SK-N-SH (cell line): ENCODE measurements at regions not wholly inside any gene's neighbourhood (a gene's known extent, or its start where the extent isn't known, plus 50 kb on each side); places are given as distances from the start of the nearest gene placed in this dataset.

Experiments
- CTCF ChIA-PET: fragments of 300-600, 350-600 bp; formaldehyde crosslinking; extraction: SDS; loops from one replicate; lab custom pipeline; 2021; lab: Yijun Ruan, JAX
- POLR2A ChIA-PET: fragments of 350-600 bp; sonication (Branson Sonifier 250); formaldehyde crosslinking; extraction: SDS; loops from one replicate; lab custom pipeline; 2020; ENCODE audit warnings: antibody characterized with exemption, inconsistent platforms; lab: Yijun Ruan, JAX
- DNase-seq: peaks from one replicate; pipeline ENCODE4 v3.0.0; 2012
- H2AFZ ChIP-seq: fragments of 200-600 bp; sonication (generic); 2 replicates; pipeline ENCODE4 v1.8.1; 2016; ENCODE audit warnings: antibody characterized with exemption, mild to moderate bottlenecking, low read depth
- H3F3A ChIP-seq: fragments of 200-600 bp; sonication (generic); replicated peaks from 2 replicates; pipeline ENCODE3; 2016; ENCODE audit warnings: antibody characterized with exemption, mild to moderate bottlenecking; ENCODE audit not compliant: insufficient read depth
- H3K27ac ChIP-seq, 2 experiments: fragments of 200-500 bp in 1 of 2; fragments of 200-600 bp in 1 of 2; sonication (Bioruptor generic) in 1 of 2; sonication (generic), shearing (Covaris generic) in 1 of 2; 2 replicates each; pipeline versions ENCODE4 v1.5.1 to v1.6.1; 2014 to 2016; ENCODE audit warnings: low read depth in 2 of 2, inconsistent platforms in 1 of 2, low read length in 1 of 2, mild to moderate bottlenecking in 1 of 2, mixed read lengths in 1 of 2
- H3K27me3 ChIP-seq: fragments of 200-600 bp; sonication (generic), shearing (Covaris generic); 2 replicates; pipeline ENCODE4 v1.6.1; 2016; ENCODE audit warnings: mixed run types; ENCODE audit not compliant: insufficient read depth
- H3K36me3 ChIP-seq, 2 experiments: fragments of 200-500 bp in 1 of 2; fragments of 200-600 bp in 1 of 2; sonication (Bioruptor generic) in 1 of 2; sonication (generic) in 1 of 2; replicated peaks in 1 of 2; 2 replicates each; pipeline versions ENCODE3 to v1.5.1; 2014 to 2016; ENCODE audit warnings: low read length in 1 of 2, mild to moderate bottlenecking in 1 of 2; ENCODE audit not compliant: insufficient read depth in 2 of 2, control insufficient read depth in 1 of 2
- H3K4me1 ChIP-seq, 2 experiments: fragments of 200-500 bp in 1 of 2; fragments of 200-600 bp in 1 of 2; sonication (Bioruptor generic) in 1 of 2; sonication (generic), shearing (Covaris generic) in 1 of 2; 2 replicates each; pipeline versions ENCODE4 v1.5.1 to v1.6.1; 2014 to 2016; ENCODE audit warnings: low read depth in 1 of 2, low read length in 1 of 2, mixed run types in 1 of 2; ENCODE audit not compliant: insufficient read depth in 2 of 2, control insufficient read depth in 1 of 2
- H3K4me2 ChIP-seq: fragments of 200-600 bp; sonication (generic), shearing (Covaris generic); 2 replicates; pipeline ENCODE4 v1.6.1; 2017; ENCODE audit warnings: mixed run types
- H3K4me3 ChIP-seq, 2 experiments: fragments of 200-500 bp in 1 of 2; fragments of 200-600 bp in 1 of 2; sonication (Bioruptor generic) in 1 of 2; sonication (generic), shearing (Covaris generic) in 1 of 2; 2 replicates each; pipeline versions ENCODE4 v1.5.1 to v1.8.1; 2014 to 2016; ENCODE audit warnings: low read depth in 2 of 2, inconsistent platforms in 1 of 2, low read length in 1 of 2, mild to moderate bottlenecking in 1 of 2, mixed read lengths in 1 of 2, moderate library complexity in 1 of 2
- H3K79me2 ChIP-seq: fragments of 200-600 bp; sonication (generic); 2 replicates; pipeline ENCODE4 v1.8.1; 2017; ENCODE audit warnings: mild to moderate bottlenecking; ENCODE audit not compliant: insufficient read depth
- H3K9ac ChIP-seq: fragments of 200-600 bp; sonication (generic); 2 replicates; pipeline ENCODE4 v1.6.1; 2017; ENCODE audit warnings: mixed run types
- H3K9me2 ChIP-seq: fragments of 200-600 bp; sonication (generic); 2 replicates; pipeline ENCODE4 v1.6.1; 2017; ENCODE audit warnings: mixed run types
- H3K9me3 ChIP-seq: fragments of 200-600 bp; sonication (generic); 2 replicates; pipeline ENCODE4 v1.6.1; 2017; ENCODE audit warnings: mixed run types, mild to moderate bottlenecking, moderate library complexity
- H4K20me1 ChIP-seq: fragments of 200-600 bp; sonication (generic); 2 replicates; pipeline ENCODE4 v1.6.1; 2017; ENCODE audit warnings: mild to moderate bottlenecking, mixed run types; ENCODE audit not compliant: insufficient read depth
- EP300 ChIP-seq, 2 experiments: IDR thresholded peaks; 2 replicates each; pipeline versions ENCODE4 v1.4.0 to v1.6.1; 2012; ENCODE audit warnings: borderline replicate concordance in 1 of 2, low read depth in 1 of 2, low read length in 1 of 2
- FOXM1 ChIP-seq: IDR thresholded peaks from 2 replicates; pipeline ENCODE4 v1.4.0; 2012; ENCODE audit warnings: low read depth, mild to moderate bottlenecking
- GABPA ChIP-seq: IDR thresholded peaks from 2 replicates; pipeline ENCODE4 v1.4.0; 2012; ENCODE audit warnings: low read depth, mild to moderate bottlenecking
- GATA2 ChIP-seq: sonication (generic); formaldehyde crosslinking; IDR thresholded peaks from 2 replicates; pipeline ENCODE4 v1.5.0; 2020; ENCODE audit warnings: mild to moderate bottlenecking, missing genetic modification reagents
- JUND ChIP-seq: IDR thresholded peaks from 2 replicates; pipeline ENCODE4 v1.4.0; 2012
- MEF2A ChIP-seq: IDR thresholded peaks from 2 replicates; pipeline ENCODE4 v1.4.0; 2012; ENCODE audit warnings: low read depth, borderline replicate concordance
- NFIC ChIP-seq: IDR thresholded peaks from 2 replicates; pipeline ENCODE4 v1.4.0; 2012; ENCODE audit warnings: borderline replicate concordance
- NRF1 ChIP-seq: IDR thresholded peaks from 2 replicates; pipeline ENCODE4 v1.6.1; 2012; ENCODE audit warnings: low read depth, mild to moderate bottlenecking, low read length
- RXRA ChIP-seq: IDR thresholded peaks from 2 replicates; pipeline ENCODE4 v1.4.0; 2012; ENCODE audit warnings: low read depth, mild to moderate bottlenecking, borderline replicate concordance
- TEAD4 ChIP-seq: IDR thresholded peaks from 2 replicates; pipeline ENCODE4 v1.4.0; 2012; ENCODE audit warnings: mild to moderate bottlenecking, borderline replicate concordance; ENCODE audit not compliant: insufficient read depth
- YY1 ChIP-seq: IDR thresholded peaks from 2 replicates; pipeline ENCODE4 v1.4.0; 2012; ENCODE audit warnings: low read depth, mild to moderate bottlenecking
- WGBS: methylation state at CpG from one replicate; pipeline ENCODE4 v1.1.6; 2017; ENCODE audit warnings: low lambda C conversion rate; 5-methylcytosine and 5-hydroxymethylcytosine counted together
- TF ChIP-seq, protein P1 (sequence below): fragments of 150-350 bp; IDR thresholded peaks from 2 replicates; pipeline ENCODE4 v1.6.1; 2016; ENCODE audit warnings: mild to moderate bottlenecking, low read depth, low read length
- TF ChIP-seq, protein P2 (sequence below): IDR thresholded peaks from 2 replicates; pipeline ENCODE4; 2012
- TF ChIP-seq, protein P3 (sequence below): IDR thresholded peaks from 2 replicates; pipeline ENCODE4 v1.4.0; 2012; ENCODE audit warnings: low read depth, borderline replicate concordance
- TF ChIP-seq, protein P4 (sequence below): fragments of 200-600 bp; sonication (generic); IDR thresholded peaks from 2 replicates; pipeline ENCODE4 v1.6.1; 2017; ENCODE audit warnings: antibody characterized with exemption, mild to moderate bottlenecking, moderate library complexity

DNA sequence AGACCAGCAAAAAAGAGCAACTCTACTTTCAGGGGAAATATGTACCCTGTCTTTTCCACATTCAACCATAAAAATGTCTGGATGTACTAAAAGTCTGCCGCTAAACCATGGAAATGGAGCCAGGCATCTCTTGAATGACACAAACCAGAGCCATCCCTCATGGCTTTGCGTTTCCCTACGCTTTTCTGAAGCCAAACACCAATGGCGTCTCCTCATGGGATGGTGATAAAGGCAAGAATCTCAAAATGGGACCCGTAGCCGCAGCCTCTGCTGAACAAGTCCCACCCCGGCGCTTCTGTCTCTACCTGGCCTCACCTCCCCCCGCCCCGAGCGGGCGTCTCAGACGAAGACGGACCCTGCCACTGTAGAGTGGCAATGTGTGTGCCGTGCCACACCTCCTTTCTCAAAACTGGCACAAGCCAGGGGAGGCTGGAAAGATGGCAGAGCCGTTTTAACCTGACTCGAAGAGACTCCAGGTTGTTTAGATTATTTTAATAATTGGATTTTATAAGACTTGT lies 80.3 kb upstream of the AFDN start:
- H3K27ac ChIP-seq, result no peak overlapping the region
- H3K9me2 ChIP-seq, result no peaks in the 10 kb centered on the region
- H3K9ac ChIP-seq, result no peak overlapping the region
- H3K4me2 ChIP-seq, result no peak overlapping the region
- H3K4me1 ChIP-seq, result peaks cover 0 to 8% of the 10 kb centered on the region in 2 experiments; a peak in 1 of 4 replicates
- no peaks in the 10 kb centered on the region for H3F3A ChIP-seq
- H4K20me1 ChIP-seq, result no peaks in the 10 kb centered on the region
- no peak for DNase-seq
- POLR2A ChIA-PET, result no interaction called here
- WGBS, result 52% methylated on average over 14 of the region's 17 CpGs
- CTCF ChIA-PET, result no interaction called here
- no peaks in the 10 kb centered on the region for H3K79me2 ChIP-seq
- no peaks in the 10 kb centered on the region for H3K27me3 ChIP-seq
- TF ChIP-seq MEF2A (no peak), GABPA (no peak), YY1 (no peak), NRF1 (no peak), TEAD4 (no peak)
- TF ChIP-seq, protein P1, sequence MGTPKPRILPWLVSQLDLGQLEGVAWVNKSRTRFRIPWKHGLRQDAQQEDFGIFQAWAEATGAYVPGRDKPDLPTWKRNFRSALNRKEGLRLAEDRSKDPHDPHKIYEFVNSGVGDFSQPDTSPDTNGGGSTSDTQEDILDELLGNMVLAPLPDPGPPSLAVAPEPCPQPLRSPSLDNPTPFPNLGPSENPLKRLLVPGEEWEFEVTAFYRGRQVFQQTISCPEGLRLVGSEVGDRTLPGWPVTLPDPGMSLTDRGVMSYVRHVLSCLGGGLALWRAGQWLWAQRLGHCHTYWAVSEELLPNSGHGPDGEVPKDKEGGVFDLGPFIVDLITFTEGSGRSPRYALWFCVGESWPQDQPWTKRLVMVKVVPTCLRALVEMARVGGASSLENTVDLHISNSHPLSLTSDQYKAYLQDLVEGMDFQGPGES, result no peak
- H3K9me3 ChIP-seq, result no peaks in the 10 kb centered on the region
- H3K36me3 ChIP-seq, result no peaks in the 10 kb centered on the region
- H3K4me3 ChIP-seq, result no peak overlapping the region
- no peak overlapping the region for H2AFZ ChIP-seq

DNA sequence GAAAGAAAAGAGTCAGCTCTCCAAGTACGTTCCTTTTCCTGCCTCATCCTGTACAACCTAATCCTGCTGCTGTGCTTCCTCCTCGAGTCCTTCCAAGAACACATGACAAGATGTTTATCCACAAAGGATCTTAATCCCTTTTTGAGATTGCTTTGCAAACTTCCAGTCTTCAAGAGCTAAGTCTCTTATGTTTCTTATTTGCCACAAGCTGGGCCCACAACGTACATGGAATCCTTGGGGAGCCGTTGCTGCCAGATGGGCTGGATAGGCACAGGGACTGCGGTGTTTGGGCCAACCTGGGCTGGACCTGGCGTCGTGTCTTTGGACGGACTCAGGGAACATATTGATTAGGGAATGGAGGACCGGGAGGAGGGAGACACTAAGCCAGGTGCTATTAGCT lies 79.7 kb upstream of the AFDN start:
- H3K27me3 ChIP-seq, result no peaks in the 10 kb centered on the region
- no peaks in the 10 kb centered on the region for H3K79me2 ChIP-seq
- H3K36me3 ChIP-seq, result no peaks in the 10 kb centered on the region
- H3K9me2 ChIP-seq, result no peaks in the 10 kb centered on the region
- no peak overlapping the region for H3K9ac ChIP-seq
- DNase-seq, result no peak
- H3F3A ChIP-seq, result no peaks in the 10 kb centered on the region
- H3K4me2 ChIP-seq, result no peak overlapping the region
- H3K27ac ChIP-seq, result no peak overlapping the region
- no peaks in the 10 kb centered on the region for H4K20me1 ChIP-seq
- H2AFZ ChIP-seq, result no peak overlapping the region
- POLR2A ChIA-PET, result no interaction called here
- peaks cover 0 to 8% of the 10 kb centered on the region in 2 experiments; a peak in 1 of 4 replicates for H3K4me1 ChIP-seq
- CTCF ChIA-PET, result no interaction called here
- H3K9me3 ChIP-seq, result no peaks in the 10 kb centered on the region
- no peak overlapping the region for H3K4me3 ChIP-seq
- TF ChIP-seq RXRA, result no peak
- no peak for TF ChIP-seq FOXM1
- TF ChIP-seq, protein P2, sequence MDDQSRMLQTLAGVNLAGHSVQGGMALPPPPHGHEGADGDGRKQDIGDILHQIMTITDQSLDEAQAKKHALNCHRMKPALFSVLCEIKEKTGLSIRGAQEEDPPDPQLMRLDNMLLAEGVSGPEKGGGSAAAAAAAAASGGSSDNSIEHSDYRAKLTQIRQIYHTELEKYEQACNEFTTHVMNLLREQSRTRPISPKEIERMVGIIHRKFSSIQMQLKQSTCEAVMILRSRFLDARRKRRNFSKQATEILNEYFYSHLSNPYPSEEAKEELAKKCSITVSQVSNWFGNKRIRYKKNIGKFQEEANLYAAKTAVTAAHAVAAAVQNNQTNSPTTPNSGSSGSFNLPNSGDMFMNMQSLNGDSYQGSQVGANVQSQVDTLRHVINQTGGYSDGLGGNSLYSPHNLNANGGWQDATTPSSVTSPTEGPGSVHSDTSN, result no peak
- no peak for TF ChIP-seq NFIC
- TF ChIP-seq GABPA, result no peak
- TF ChIP-seq EP300 (IDR thresholded peaks at IDR 0.05; ENCODE audit: borderline replicate concordance in 1 of 2, low read depth in 1 of 2, low read length in 1 of 2), result no peak
- TF ChIP-seq, protein P3, sequence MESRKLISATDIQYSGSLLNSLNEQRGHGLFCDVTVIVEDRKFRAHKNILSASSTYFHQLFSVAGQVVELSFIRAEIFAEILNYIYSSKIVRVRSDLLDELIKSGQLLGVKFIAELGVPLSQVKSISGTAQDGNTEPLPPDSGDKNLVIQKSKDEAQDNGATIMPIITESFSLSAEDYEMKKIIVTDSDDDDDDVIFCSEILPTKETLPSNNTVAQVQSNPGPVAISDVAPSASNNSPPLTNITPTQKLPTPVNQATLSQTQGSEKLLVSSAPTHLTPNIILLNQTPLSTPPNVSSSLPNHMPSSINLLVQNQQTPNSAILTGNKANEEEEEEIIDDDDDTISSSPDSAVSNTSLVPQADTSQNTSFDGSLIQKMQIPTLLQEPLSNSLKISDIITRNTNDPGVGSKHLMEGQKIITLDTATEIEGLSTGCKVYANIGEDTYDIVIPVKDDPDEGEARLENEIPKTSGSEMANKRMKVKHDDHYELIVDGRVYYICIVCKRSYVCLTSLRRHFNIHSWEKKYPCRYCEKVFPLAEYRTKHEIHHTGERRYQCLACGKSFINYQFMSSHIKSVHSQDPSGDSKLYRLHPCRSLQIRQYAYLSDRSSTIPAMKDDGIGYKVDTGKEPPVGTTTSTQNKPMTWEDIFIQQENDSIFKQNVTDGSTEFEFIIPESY, result no peak
- no peak for TF ChIP-seq GATA2 (CRISPR knock-in tag)
- TF ChIP-seq, protein P4, sequence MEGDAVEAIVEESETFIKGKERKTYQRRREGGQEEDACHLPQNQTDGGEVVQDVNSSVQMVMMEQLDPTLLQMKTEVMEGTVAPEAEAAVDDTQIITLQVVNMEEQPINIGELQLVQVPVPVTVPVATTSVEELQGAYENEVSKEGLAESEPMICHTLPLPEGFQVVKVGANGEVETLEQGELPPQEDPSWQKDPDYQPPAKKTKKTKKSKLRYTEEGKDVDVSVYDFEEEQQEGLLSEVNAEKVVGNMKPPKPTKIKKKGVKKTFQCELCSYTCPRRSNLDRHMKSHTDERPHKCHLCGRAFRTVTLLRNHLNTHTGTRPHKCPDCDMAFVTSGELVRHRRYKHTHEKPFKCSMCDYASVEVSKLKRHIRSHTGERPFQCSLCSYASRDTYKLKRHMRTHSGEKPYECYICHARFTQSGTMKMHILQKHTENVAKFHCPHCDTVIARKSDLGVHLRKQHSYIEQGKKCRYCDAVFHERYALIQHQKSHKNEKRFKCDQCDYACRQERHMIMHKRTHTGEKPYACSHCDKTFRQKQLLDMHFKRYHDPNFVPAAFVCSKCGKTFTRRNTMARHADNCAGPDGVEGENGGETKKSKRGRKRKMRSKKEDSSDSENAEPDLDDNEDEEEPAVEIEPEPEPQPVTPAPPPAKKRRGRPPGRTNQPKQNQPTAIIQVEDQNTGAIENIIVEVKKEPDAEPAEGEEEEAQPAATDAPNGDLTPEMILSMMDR, result no peak
- no peak for TF ChIP-seq JUND
- 54% methylated on average over 9 of the region's 9 CpGs for WGBS
